Thymus (tissue), 11 donors: ENCODE measurements at regions not wholly inside any gene's neighbourhood (a gene's known extent, or its start where the extent isn't known, plus 50 kb on each side); places are given as distances from the start of the nearest gene placed in this dataset.

Experiments
- DNase-seq, 9 donors: peaks; one replicate each; pipeline ENCODE4 v3.0.0-alpha.2; 2013; ENCODE audit warnings: low spot score in 9 of 9, low read depth in 6 of 9, missing footprints in 1 of 9
- H3K27ac ChIP-seq, 2 donors: one replicate each; pipeline ENCODE4 v1.5.1; 2013; ENCODE audit warnings: control low read depth in 1 of 2, low read depth in 1 of 2, low read length in 1 of 2, mild to moderate bottlenecking in 1 of 2, moderate library complexity in 1 of 2
- H3K27me3 ChIP-seq, 2 donors: one replicate each; pipeline ENCODE4 v1.5.1; 2013; ENCODE audit warnings: low read length in 1 of 2; ENCODE audit not compliant: control insufficient read depth in 2 of 2, insufficient read depth in 1 of 2
- H3K36me3 ChIP-seq, 2 donors: one replicate each; pipeline ENCODE4 v1.5.1; 2013; ENCODE audit warnings: low read length in 1 of 2, mild to moderate bottlenecking in 1 of 2, moderate library complexity in 1 of 2; ENCODE audit not compliant: control insufficient read depth in 2 of 2, insufficient read depth in 2 of 2
- H3K4me1 ChIP-seq, 2 donors: one replicate each; pipeline ENCODE4 v1.5.1; 2013; ENCODE audit warnings: low read length in 2 of 2; ENCODE audit not compliant: control insufficient read depth in 2 of 2, insufficient read depth in 2 of 2
- H3K4me3 ChIP-seq, 2 donors: one replicate each; pipeline ENCODE4 v1.5.1; 2013; ENCODE audit warnings: low read length in 2 of 2, control low read depth in 1 of 2, mild to moderate bottlenecking in 1 of 2
- H3K9me3 ChIP-seq, 2 donors: one replicate each; pipeline ENCODE4 v1.5.1; 2013; ENCODE audit warnings: low read length in 1 of 2, mild to moderate bottlenecking in 1 of 2; ENCODE audit not compliant: control insufficient read depth in 2 of 2, insufficient read depth in 1 of 2
- WGBS: extraction: QIAGEN DNeasy Blood & Tissue Kit; methylation state at CpG from one replicate; pipeline ENCODE4 v1.1.7; 2013; 5-methylcytosine and 5-hydroxymethylcytosine counted together
- donor health status: healthy.

- Histone ChIP-seq H3K27ac (no peak overlapping the region), H3K9me3 (no peaks in the 10 kb centered on the region), H3K4me3 (no peak overlapping the region), H3K36me3 (no peaks in the 10 kb centered on the region), H3K4me1 (peaks cover 0 to 5% of the 10 kb centered on the region in 2 donors), H3K27me3 (no peaks in the 10 kb centered on the region)
- DNase-seq = no peak
- 15% methylated on average over 2 of the region's 2 CpGs for WGBS
Measured at GRCh38 chr5:83848941-83849340, 128.3 kb upstream of the HAPLN1 start.

DNA sequence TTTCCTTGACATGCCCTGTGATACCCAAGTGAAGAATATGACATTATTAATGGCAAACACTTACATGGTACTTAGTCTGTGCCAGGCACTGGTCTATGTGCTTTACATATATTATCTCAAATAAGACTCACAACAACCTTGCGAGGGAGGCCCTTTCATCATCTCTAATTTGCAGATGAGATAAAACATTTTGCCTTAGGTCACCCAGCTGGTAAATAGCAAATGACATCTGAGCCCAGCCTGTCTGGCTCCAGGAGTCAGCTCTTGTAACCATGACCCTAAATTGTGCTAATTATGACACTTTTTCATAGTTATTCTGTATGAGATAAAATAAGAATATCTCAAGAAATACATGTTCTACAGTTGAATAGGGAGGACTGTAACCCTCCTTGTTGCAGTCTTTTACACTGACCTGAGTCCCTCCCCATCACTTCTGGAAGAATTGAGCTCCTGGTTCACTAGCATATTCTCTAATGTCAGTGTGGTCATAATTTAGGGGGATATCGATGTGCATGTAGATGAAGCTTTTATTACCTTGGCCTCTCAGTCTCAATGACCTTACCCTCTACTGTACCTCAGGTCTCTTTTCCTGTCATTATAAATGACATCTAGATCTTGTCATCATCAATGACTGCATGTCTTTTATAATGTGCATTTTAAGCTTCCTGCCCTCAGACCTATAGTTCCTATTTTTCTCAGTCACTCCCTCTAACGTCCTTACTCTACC is 126.1 kb upstream of the HAPLN1 start:
- no peak for DNase-seq
- Histone ChIP-seq H3K36me3 (no peaks in the 10 kb centered on the region), H3K27me3 (no peaks in the 10 kb centered on the region), H3K4me1 (peaks cover 0 to 5% of the 10 kb centered on the region in 2 donors), H3K9me3 (no peaks in the 10 kb centered on the region), H3K27ac (no peak overlapping the region), H3K4me3 (no peak overlapping the region)
- 83% methylated on average over 3 of the region's 3 CpGs for WGBS

DNA sequence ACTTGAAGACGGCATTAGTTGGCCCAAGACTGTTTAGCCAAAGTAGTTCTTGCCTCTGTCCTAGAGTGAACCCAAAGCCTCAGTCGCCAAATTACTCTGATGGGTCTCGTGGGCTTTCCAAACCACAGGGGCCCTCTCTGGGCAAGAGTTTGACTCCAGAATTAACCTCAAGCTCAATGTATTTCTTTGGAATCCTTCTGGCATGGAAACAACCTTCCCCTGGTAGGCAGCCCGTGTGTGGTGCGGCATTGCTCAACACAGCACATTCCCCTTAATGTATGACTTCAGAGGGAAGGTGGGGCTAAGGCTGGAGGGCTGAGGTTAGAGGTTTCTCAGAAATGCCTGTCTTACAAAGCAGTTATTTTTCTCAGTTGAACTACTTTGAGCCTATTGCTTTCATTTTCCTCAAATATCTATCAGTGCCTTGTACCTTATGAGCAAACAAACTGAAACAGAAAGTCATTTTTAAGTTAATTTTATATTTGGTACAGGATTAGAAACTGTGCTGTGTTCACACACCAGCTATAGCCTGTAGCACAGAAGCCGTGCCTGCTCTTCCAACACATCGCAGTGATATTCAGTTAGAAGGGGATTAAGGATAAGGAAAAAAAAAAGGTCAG is 123.9 kb upstream of the HAPLN1 start:
- Histone ChIP-seq H3K4me1 (peaks cover 0 to 5% of the 10 kb centered on the region in 2 donors), H3K27ac (peak overlapping the region in 1 of 2 donors; percentile 12), H3K4me3 (no peak overlapping the region), H3K9me3 (no peaks in the 10 kb centered on the region), H3K27me3 (no peaks in the 10 kb centered on the region), H3K36me3 (no peaks in the 10 kb centered on the region)
- DNase-seq = peak in 7 of 9 donors; percentile 15 to 65 (median 25)
- 71% methylated on average over 7 of the region's 7 CpGs for WGBS

DNA sequence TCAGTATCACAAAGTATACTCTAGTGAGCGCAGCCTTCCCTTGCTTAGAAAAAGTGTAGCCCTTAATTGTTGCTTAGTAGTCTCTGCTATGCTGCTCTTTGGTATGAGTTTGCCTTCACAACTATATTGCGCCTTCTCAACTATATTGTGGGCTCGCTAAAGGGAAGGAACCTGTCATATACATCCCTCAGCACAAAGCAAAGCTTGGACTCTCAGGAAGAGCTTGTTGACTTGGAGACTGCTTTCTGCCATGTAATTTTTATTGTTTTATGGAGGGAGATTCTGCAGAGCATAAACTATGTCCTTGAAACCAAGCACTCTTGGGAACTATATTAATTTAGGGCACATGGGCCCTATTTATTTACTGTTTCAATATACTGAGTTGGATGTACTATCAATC is 119.1 kb upstream of the HAPLN1 start:
- Histone ChIP-seq H3K27me3 (no peaks in the 10 kb centered on the region), H3K36me3 (no peaks in the 10 kb centered on the region), H3K4me3 (no peak overlapping the region), H3K4me1 (peaks cover 0 to 5% of the 10 kb centered on the region in 2 donors), H3K27ac (no peak overlapping the region), H3K9me3 (no peaks in the 10 kb centered on the region)
- no peak for DNase-seq
- 98% methylated on average over 3 of the region's 3 CpGs for WGBS

- no peaks in the 10 kb centered on the region for H3K9me3 ChIP-seq
- no peaks in the 10 kb centered on the region for H3K36me3 ChIP-seq
- peaks cover 0 to 1% of the 10 kb centered on the region in 2 donors for H3K4me1 ChIP-seq
- 92% methylated on average over 2 of the region's 2 CpGs for WGBS
- H3K27ac ChIP-seq = no peak overlapping the region
- no peaks in the 10 kb centered on the region for H3K27me3 ChIP-seq
- no peak for DNase-seq
- no peak overlapping the region for H3K4me3 ChIP-seq
Measured at GRCh38 chr5:83839256-83839655, 118.6 kb upstream of the HAPLN1 start.

DNA sequence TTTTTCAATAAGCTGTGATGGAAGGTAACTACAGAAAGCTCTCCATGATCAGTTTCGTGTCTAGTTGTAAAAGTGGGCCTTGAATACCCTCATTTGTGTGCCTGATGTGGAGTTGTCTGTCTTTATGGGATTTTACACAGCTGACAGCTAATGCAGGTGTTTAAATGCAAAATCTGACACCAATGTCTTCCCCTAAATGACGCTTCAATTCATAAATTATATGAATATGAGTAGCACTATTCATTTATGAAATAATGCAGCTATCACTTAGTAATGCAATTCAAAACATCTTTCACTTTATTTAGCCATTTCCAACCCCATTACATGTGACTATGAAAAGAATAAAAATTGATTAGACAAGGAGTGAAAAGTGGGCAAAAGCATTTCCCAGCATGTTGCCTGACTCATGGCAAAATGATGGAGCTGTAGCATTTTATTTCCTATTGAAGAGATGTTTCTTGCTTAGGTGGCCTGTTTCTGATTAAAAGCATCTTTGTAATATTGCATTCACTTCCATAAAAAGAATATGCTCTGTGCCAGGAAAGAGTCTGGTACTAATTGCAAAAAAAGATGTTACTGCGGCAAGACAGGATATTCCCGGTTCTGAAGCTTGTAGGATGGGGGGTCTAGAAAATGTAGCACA is 116.7 kb upstream of the HAPLN1 start:
- 90% methylated on average over 4 of the region's 4 CpGs for WGBS
- Histone ChIP-seq H3K4me1 (no peaks in the 10 kb centered on the region), H3K4me3 (no peak overlapping the region), H3K9me3 (no peaks in the 10 kb centered on the region), H3K36me3 (no peaks in the 10 kb centered on the region), H3K27me3 (no peaks in the 10 kb centered on the region), H3K27ac (no peak overlapping the region)
- no peak for DNase-seq

DNA sequence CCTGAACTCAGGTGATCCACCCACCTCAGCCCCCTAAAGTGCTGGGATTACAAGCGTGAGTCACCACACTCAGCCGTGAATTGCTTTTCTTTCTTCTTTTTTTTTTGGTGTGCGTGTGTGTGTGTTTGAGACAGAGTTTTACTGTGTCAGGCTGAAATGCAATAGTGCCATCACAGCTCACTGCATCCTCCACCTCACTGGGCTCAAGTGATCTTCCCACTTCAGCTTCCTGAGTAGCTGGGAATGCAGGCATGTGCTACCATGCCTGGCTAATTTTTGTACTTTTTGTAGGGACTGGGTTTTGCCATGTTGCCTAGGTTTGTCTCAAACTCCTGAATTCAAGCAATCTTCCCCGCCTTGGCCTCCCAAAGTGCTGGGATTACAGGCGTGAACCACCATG is 113.7 kb upstream of the HAPLN1 start:
- no peaks in the 10 kb centered on the region for H3K36me3 ChIP-seq
- H3K4me3 ChIP-seq = no peak overlapping the region
- 96% methylated on average over 5 of the region's 5 CpGs for WGBS
- H3K27me3 ChIP-seq = no peaks in the 10 kb centered on the region
- DNase-seq = no peak
- no peak overlapping the region for H3K27ac ChIP-seq
- no peaks in the 10 kb centered on the region for H3K4me1 ChIP-seq
- H3K9me3 ChIP-seq = no peaks in the 10 kb centered on the region

DNA sequence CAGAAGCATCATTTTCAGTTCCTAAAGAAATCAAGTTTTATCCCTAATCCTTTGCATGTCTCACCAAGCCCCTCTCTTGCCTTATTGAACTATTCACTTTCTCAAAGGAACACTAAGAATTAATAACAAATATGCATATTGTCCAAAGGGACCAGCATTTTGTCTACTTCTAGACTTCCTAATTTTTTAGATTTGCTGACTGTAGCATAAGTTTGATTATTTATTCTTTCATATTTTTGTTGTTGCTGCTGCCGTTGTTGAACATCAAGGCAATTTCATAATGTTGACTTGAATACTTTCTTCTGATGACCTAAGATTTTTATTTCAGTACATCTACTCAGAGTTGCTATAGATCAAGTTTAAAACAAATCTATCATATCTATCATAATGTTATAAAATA is 111.2 kb upstream of the HAPLN1 start:
- H3K4me1 ChIP-seq = no peaks in the 10 kb centered on the region
- DNase-seq = no peak
- no peak overlapping the region for H3K27ac ChIP-seq
- no peaks in the 10 kb centered on the region for H3K36me3 ChIP-seq
- WGBS = 97% methylated on average over 1 of the region's 1 CpG
- H3K4me3 ChIP-seq = no peak overlapping the region
- no peaks in the 10 kb centered on the region for H3K9me3 ChIP-seq
- no peaks in the 10 kb centered on the region for H3K27me3 ChIP-seq

DNA sequence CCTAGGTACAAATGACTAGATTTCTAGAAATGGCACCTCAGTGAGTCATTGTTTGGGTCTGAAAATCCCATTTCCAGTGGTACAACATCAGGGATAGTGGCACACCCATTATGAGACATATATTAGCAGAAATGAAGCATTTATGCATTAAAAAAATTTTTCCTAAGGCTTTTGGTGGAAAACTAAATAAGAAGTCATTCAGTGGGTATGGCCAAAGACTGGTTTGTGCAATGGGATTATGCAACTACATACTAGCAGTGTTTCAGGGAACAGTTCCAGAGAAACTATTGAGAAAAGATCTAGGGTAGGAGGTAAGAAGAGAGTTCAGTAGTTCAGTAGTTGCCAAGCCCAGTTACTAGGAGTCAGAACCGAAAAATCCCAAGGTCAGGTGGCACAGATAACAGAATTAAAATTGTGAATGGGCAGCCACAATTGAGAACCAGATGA is 106.5 kb upstream of the HAPLN1 start:
- H3K4me3 ChIP-seq = no peak overlapping the region
- H3K9me3 ChIP-seq = no peaks in the 10 kb centered on the region
- H3K27ac ChIP-seq = no peak overlapping the region
- H3K4me1 ChIP-seq = no peaks in the 10 kb centered on the region
- no peaks in the 10 kb centered on the region for H3K27me3 ChIP-seq
- no peaks in the 10 kb centered on the region for H3K36me3 ChIP-seq
- WGBS = 93% methylated on average over 1 of the region's 1 CpG
- no peak for DNase-seq
